GM19455 (cell line): ENCODE measurements at regions not wholly inside any gene's neighbourhood (a gene's known extent, or its start where the extent isn't known, plus 50 kb on each side); places are given as distances from the start of the nearest gene placed in this dataset.

Experiments
- ATAC-seq: cut with Tn5 transposase; IDR thresholded peaks from one replicate; pipeline ENCODE4 v1.9.1; 2021; ENCODE audit not compliant: unreplicated experiment

DNA sequence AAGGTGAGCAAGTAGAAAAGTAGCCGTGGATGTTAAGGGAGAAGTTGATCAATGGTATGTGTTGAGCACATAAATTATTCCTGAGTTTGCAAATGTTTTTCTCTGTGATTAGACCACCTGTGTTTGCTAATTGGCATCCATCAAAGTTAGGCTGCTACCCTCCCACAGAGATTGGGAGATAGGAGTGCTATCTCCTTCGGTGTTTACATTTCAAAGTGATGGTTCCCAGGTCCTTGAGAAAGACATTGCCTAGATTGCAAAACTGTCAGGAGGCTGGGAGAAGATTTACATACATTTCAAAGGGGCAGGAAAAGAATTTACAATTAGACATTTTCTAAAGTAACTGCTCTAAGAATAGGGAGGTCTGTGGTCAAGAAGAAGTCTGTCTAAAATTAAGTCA, 54.3 kb upstream of the CNTNAP4 start:
- ATAC-seq: no peak

- no peak for ATAC-seq
Observed at GRCh38 chr16:76226011-76226410, 51.2 kb upstream of the CNTNAP4 start.

DNA sequence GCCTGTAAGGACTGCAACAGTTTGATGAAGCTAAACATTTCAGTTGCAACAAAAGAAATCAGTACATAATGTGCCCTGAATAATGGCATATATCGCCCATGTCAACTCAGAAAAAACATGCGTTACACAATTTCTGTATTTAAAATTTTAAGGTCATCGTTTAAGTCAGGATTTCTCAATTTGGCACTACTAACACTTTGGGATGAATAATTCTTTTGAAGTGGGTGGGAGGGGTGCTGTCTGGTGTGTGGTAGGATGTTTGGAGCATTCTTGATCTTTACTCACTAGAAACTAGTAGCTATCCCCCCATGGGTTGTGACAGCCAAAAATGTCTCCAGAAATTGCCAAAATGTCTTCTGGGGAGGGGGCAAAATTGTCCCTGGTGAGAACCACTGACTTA, 50.7 kb upstream of the CNTNAP4 start:
- ATAC-seq: no peak
